BLaER1 treated with 17β-estradiol and CSF1 and Interleukin-3, amounts not matched to agents 10 nM and 100 nM (cell line): ENCODE measurements at regions not wholly inside any gene's neighbourhood (a gene's known extent, or its start where the extent isn't known, plus 50 kb on each side); places are given as distances from the start of the nearest gene placed in this dataset.
"Not testable (repeated sequence)": the region's sequence is repeated elsewhere in the genome, so short reads cannot be mapped to it uniquely, and the experiment has no call there.

Experiments used
- H3K27ac ChIP-seq, 11 experiments: shearing (Covaris generic); formaldehyde crosslinking; 2 replicates each; pipeline ENCODE4 v1.8.1; 2022
- H3K27me3 ChIP-seq, 11 experiments: shearing (Covaris generic); formaldehyde crosslinking; 2 replicates each; pipeline ENCODE4 v1.8.1; 2022
- H3K36me3 ChIP-seq, 11 experiments: shearing (Covaris generic); formaldehyde crosslinking; 2 replicates each; pipeline ENCODE4 v1.8.1; 2022
- H3K4me1 ChIP-seq, 10 experiments: shearing (Covaris generic); formaldehyde crosslinking; 2 replicates each; pipeline ENCODE4 v1.8.1; 2022
- H3K4me2 ChIP-seq, 11 experiments: shearing (Covaris generic); formaldehyde crosslinking; 2 replicates each; pipeline ENCODE4 v1.8.1; 2022
- H3K4me3 ChIP-seq, 10 experiments: shearing (Covaris generic); formaldehyde crosslinking; 2 replicates each; pipeline ENCODE4 v1.8.1; 2022
- H3K9ac ChIP-seq, 11 experiments: shearing (Covaris generic); formaldehyde crosslinking; 2 replicates each; pipeline ENCODE4 v1.8.1; 2022
- H3K9me3 ChIP-seq, 11 experiments: shearing (Covaris generic); formaldehyde crosslinking; replicated peaks in 1 of 11; 2 replicates each; pipeline ENCODE4 v1.8.1; 2022
- H4K20me1 ChIP-seq, 11 experiments: shearing (Covaris generic); formaldehyde crosslinking; 2 replicates each; pipeline ENCODE4 v1.8.1; 2022
- Cebpa-rat ChIP-seq, 11 experiments: shearing (Covaris generic); IDR thresholded peaks; 2 replicates each; pipeline ENCODE4 v1.8.1; 2022

GRCh38 chr4:111954550-111954949 lies 190.7 kb upstream of the FAM241A start:
- H3K9ac ChIP-seq = no peak overlapping the region
- H3K4me2 ChIP-seq = no peak overlapping the region
- no peak overlapping the region for H3K27ac ChIP-seq

GRCh38 chr4:111955001-111955400 lies 190.3 kb upstream of the FAM241A start:
- H3K27ac ChIP-seq = no peak overlapping the region
- no peak overlapping the region for H3K9ac ChIP-seq
- no peak overlapping the region for H3K4me2 ChIP-seq
- no peak for TF ChIP-seq Cebpa-rat (IDR thresholded peaks at IDR 0.05)
- no peaks in the 10 kb centered on the region for H3K36me3 ChIP-seq
- H3K9me3 ChIP-seq = peaks cover 0 to 4% (median 0%) of the 10 kb centered on the region in 11 experiments; a peak in 1 of 22 replicates
- H3K4me3 ChIP-seq = no peak overlapping the region
- no peaks in the 10 kb centered on the region for H4K20me1 ChIP-seq
- peaks cover 2 to 41% (median 12%) of the 10 kb centered on the region in 10 experiments for H3K4me1 ChIP-seq
- H3K27me3 ChIP-seq = no peaks in the 10 kb centered on the region

More at GRCh38 chr4:111954550-111954949, 190.7 kb upstream of the FAM241A start:
- H3K27me3 ChIP-seq = no peaks in the 10 kb centered on the region
- peaks cover 0 to 4% (median 0%) of the 10 kb centered on the region in 11 experiments; a peak in 1 of 22 replicates for H3K9me3 ChIP-seq
- no peak overlapping the region for H3K4me3 ChIP-seq
- H3K36me3 ChIP-seq = no peaks in the 10 kb centered on the region
- H3K4me1 ChIP-seq = peaks cover 0 to 36% (median 7%) of the 10 kb centered on the region in 10 experiments; a peak in 16 of 20 replicates
- no peaks in the 10 kb centered on the region for H4K20me1 ChIP-seq
- no peak for TF ChIP-seq Cebpa-rat (IDR thresholded peaks at IDR 0.05)

GRCh38 chr4:111957116-111957515 lies 188.1 kb upstream of the FAM241A start:
- Histone ChIP-seq H3K27me3 (no peaks in the 10 kb centered on the region), H3K27ac (no peak overlapping the region), H3K9me3 (peaks cover 0 to 4% (median 0%) of the 10 kb centered on the region in 11 experiments; a peak in 1 of 22 replicates), H3K36me3 (no peaks in the 10 kb centered on the region), H3K4me2 (peak overlapping the region in 3 of 11 experiments; percentile 18 to 53 (median 28); a peak in 4 of 22 replicates), H4K20me1 (no peaks in the 10 kb centered on the region), H3K9ac (no peak overlapping the region), H3K4me3 (no peak overlapping the region), H3K4me1 (peaks cover 8 to 46% (median 23%) of the 10 kb centered on the region in 10 experiments)
- TF ChIP-seq Cebpa-rat (IDR thresholded peaks at IDR 0.05) = no peak

GRCh38 chr4:111957997-111958396 lies 187.3 kb upstream of the FAM241A start:
- peaks cover 0 to 4% (median 0%) of the 10 kb centered on the region in 11 experiments; a peak in 1 of 22 replicates for H3K9me3 ChIP-seq
- H3K27ac ChIP-seq = no peak overlapping the region
- H3K4me1 ChIP-seq = peaks cover 8 to 46% (median 23%) of the 10 kb centered on the region in 10 experiments
- no peak overlapping the region for H3K9ac ChIP-seq
- no peak for TF ChIP-seq Cebpa-rat (IDR thresholded peaks at IDR 0.05)
- peak overlapping the region in 1 of 11 experiments; percentile 61; a peak in 1 of 22 replicates for H3K4me2 ChIP-seq
- no peaks in the 10 kb centered on the region for H3K36me3 ChIP-seq
- H3K4me3 ChIP-seq = no peak overlapping the region
- H3K27me3 ChIP-seq = no peaks in the 10 kb centered on the region
- no peaks in the 10 kb centered on the region for H4K20me1 ChIP-seq

GRCh38 chr4:111959222-111959621 lies 186.0 kb upstream of the FAM241A start:
- no peak overlapping the region for H3K4me3 ChIP-seq
- no peaks in the 10 kb centered on the region for H4K20me1 ChIP-seq
- H3K9me3 ChIP-seq = peaks cover 0 to 4% (median 0%) of the 10 kb centered on the region in 11 experiments; a peak in 1 of 22 replicates
- H3K4me1 ChIP-seq = peaks cover 8 to 46% (median 23%) of the 10 kb centered on the region in 10 experiments
- H3K27me3 ChIP-seq = no peaks in the 10 kb centered on the region
- H3K9ac ChIP-seq = no peak overlapping the region
- TF ChIP-seq Cebpa-rat (IDR thresholded peaks at IDR 0.05) = no peak
- H3K4me2 ChIP-seq = peak overlapping the region in 9 of 11 experiments; percentile 19 to 74 (median 58); a peak in 16 of 22 replicates
- no peaks in the 10 kb centered on the region for H3K36me3 ChIP-seq
- H3K27ac ChIP-seq = peak overlapping the region in 8 of 11 experiments; percentile 24 to 73 (median 54); a peak in 16 of 22 replicates

GRCh38 chr4:111960241-111960667 lies 185.0 kb upstream of the FAM241A start:
- peak overlapping the region; percentile 34 to 74 (median 58); a peak in 21 of 22 replicates for H3K4me2 ChIP-seq

GRCh38 chr4:111961026-111961425 lies 184.2 kb upstream of the FAM241A start:
- H3K36me3 ChIP-seq, H3K9ac ChIP-seq, H3K4me3 ChIP-seq, H4K20me1 ChIP-seq, H3K27me3 ChIP-seq, H3K9me3 ChIP-seq: not testable (repeated sequence)
- Histone ChIP-seq H3K4me1 (peaks cover 8 to 46% (median 30%) of the 10 kb centered on the region in 10 experiments), H3K4me2 (peak overlapping the region in 9 of 11 experiments; percentile 34 to 74 (median 58); a peak in 12 of 22 replicates), H3K27ac (peak overlapping the region in 3 of 11 experiments; percentile 1 to 64 (median 54); a peak in 1 of 22 replicates)

More at GRCh38 chr4:111960241-111960667, 185.0 kb upstream of the FAM241A start:
- Histone ChIP-seq H4K20me1 (no peaks in the 10 kb centered on the region), H3K27me3 (no peaks in the 10 kb centered on the region), H3K4me3 (no peak overlapping the region), H3K27ac (peak overlapping the region in 9 of 11 experiments; percentile 1 to 73 (median 54); a peak in 16 of 22 replicates), H3K9ac (peak overlapping the region in 1 of 11 experiments; percentile 1; a peak in 1 of 22 replicates), H3K36me3 (no peaks in the 10 kb centered on the region), H3K9me3 (peaks cover 0 to 4% (median 0%) of the 10 kb centered on the region in 11 experiments; a peak in 1 of 22 replicates), H3K4me1 (peaks cover 8 to 46% (median 30%) of the 10 kb centered on the region in 10 experiments)
- TF ChIP-seq Cebpa-rat (IDR thresholded peaks at IDR 0.05) = no peak

GRCh38 chr4:111961809-111962208 lies 183.4 kb upstream of the FAM241A start:
- Histone ChIP-seq H3K4me1 (peaks cover 8 to 42% (median 30%) of the 10 kb centered on the region in 10 experiments), H3K4me2 (no peak overlapping the region)
- TF ChIP-seq Cebpa-rat (IDR thresholded peaks at IDR 0.05) = no peak

GRCh38 chr4:111963158-111963700 lies 182.0 kb upstream of the FAM241A start:
- Histone ChIP-seq H3K36me3 (no peaks in the 10 kb centered on the region), H3K9ac (no peak overlapping the region), H3K27me3 (no peaks in the 10 kb centered on the region), H3K27ac (no peak overlapping the region), H3K9me3 (no peaks in the 10 kb centered on the region), H3K4me2 (no peak overlapping the region), H4K20me1 (no peaks in the 10 kb centered on the region), H3K4me1 (peaks cover 8 to 31% (median 29%) of the 10 kb centered on the region in 10 experiments), H3K4me3 (no peak overlapping the region)
- TF ChIP-seq Cebpa-rat (IDR thresholded peaks at IDR 0.05) = no peak

More at GRCh38 chr4:111961809-111962208, 183.4 kb upstream of the FAM241A start:
- Histone ChIP-seq H3K27me3 (no peaks in the 10 kb centered on the region), H3K9me3 (no peaks in the 10 kb centered on the region), H3K9ac (no peak overlapping the region), H3K4me3 (no peak overlapping the region), H3K27ac (no peak overlapping the region), H4K20me1 (no peaks in the 10 kb centered on the region), H3K36me3 (no peaks in the 10 kb centered on the region)
